ENCODE measurements at regions not wholly inside any gene's neighbourhood (a gene's known extent, or its start where the extent isn't known, plus 50 kb on each side); places are given as distances from the start of the nearest gene placed in this dataset.
"Not testable (repeated sequence)": the region's sequence is repeated elsewhere in the genome, so short reads cannot be mapped to it uniquely, and the experiment has no call there.

DNA sequence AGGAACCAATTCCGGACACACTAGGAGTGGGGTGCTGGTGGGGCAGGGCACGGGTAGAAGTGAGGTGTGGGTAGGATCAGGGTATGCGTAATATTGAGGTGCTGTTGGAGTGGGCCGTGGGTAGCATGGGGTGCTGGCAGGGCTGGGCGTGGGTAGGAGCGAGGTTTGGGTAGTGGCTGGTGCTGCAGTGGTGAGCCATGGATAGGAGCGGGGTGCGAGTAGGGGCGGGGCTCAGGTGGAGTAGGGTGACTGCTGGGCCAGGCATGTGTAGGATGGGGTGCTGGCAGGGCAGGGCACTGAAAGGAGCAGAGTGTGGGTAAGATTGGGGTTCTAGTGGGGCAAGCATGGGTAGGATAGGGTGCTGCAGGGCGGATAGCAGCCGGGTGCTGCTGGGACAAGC is 114.2 kb upstream of the DUSP22 start:
- TF ChIP-seq, protein P1, sequence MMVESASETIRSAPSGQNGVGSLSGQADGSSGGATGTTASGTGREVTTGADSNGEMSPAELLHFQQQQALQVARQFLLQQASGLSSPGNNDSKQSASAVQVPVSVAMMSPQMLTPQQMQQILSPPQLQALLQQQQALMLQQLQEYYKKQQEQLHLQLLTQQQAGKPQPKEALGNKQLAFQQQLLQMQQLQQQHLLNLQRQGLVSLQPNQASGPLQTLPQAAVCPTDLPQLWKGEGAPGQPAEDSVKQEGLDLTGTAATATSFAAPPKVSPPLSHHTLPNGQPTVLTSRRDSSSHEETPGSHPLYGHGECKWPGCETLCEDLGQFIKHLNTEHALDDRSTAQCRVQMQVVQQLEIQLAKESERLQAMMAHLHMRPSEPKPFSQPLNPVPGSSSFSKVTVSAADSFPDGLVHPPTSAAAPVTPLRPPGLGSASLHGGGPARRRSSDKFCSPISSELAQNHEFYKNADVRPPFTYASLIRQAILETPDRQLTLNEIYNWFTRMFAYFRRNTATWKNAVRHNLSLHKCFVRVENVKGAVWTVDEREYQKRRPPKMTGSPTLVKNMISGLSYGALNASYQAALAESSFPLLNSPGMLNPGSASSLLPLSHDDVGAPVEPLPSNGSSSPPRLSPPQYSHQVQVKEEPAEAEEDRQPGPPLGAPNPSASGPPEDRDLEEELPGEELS (CRISPR knock-in tag; IDR thresholded peaks at IDR 0.05), result no peak
- no peak for TF ChIP-seq GABPB1 (CRISPR knock-in tag; IDR thresholded peaks at IDR 0.05)
- TF ChIP-seq ZNF232 (CRISPR knock-in tag; IDR thresholded peaks at IDR 0.05), result no peak
- no peak for TF ChIP-seq HMGA2 (CRISPR knock-in tag; IDR thresholded peaks at IDR 0.05)
- TF ChIP-seq, protein P2, sequence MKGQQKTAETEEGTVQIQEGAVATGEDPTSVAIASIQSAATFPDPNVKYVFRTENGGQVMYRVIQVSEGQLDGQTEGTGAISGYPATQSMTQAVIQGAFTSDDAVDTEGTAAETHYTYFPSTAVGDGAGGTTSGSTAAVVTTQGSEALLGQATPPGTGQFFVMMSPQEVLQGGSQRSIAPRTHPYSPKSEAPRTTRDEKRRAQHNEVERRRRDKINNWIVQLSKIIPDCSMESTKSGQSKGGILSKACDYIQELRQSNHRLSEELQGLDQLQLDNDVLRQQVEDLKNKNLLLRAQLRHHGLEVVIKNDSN (CRISPR knock-in tag; IDR thresholded peaks at IDR 0.05), result no peak
- H3K9me3 Mint-ChIP-seq, result peaks cover 41% of the 10 kb centered on the region
- H3K4me3 Mint-ChIP-seq, result no peak overlapping the region
- no peak for ATAC-seq
- peaks cover 19% of the 10 kb centered on the region for H3K36me3 Mint-ChIP-seq
- ChIA-PET CTCF (interaction anchor here (0.6 kb wide), 1 partner anchor 16 kb away, joined by 3 read pairs; no protein-coding TSS in a partner anchor), POLR2A (no interaction called here)
- no peaks in the 10 kb centered on the region for H3K4me1 Mint-ChIP-seq
- no peak overlapping the region for H3K27ac Mint-ChIP-seq
- no peak for DNase-seq (ENCODE audit: low spot score)
- peaks cover 7% of the 10 kb centered on the region for H3K27me3 Mint-ChIP-seq (ENCODE audit: low read depth)

DNA sequence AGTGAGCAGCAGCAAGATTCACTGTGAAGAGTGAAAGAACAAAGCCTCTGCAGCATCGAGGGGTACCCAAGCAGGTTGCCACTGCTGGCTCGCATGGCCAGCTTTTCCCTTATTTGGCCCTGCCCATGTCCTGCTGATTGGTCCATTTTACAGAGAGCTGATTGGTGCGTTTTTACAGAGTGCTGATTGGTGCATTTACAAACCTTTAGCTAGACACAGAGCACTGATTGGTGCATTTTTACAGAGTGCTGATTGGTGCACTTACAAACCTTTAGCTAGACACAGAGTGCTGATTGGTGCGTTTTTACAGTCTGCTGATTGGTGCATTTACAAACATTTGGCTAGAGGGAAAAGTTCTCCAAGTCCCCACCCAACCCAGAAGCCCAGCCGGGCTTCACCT is 113.4 kb upstream of the DUSP22 start:
- H3K4me1 Mint-ChIP-seq; ATAC-seq; DNase-seq (ENCODE audit: low spot score); POLR2A ChIA-PET; H3K27me3 Mint-ChIP-seq (ENCODE audit: low read depth); CTCF ChIA-PET; H3K27ac Mint-ChIP-seq; H3K4me3 Mint-ChIP-seq: not testable (repeated sequence)
- H3K9me3 Mint-ChIP-seq, result peaks cover 34% of the 10 kb centered on the region
- H3K36me3 Mint-ChIP-seq, result peaks cover 19% of the 10 kb centered on the region

DNA sequence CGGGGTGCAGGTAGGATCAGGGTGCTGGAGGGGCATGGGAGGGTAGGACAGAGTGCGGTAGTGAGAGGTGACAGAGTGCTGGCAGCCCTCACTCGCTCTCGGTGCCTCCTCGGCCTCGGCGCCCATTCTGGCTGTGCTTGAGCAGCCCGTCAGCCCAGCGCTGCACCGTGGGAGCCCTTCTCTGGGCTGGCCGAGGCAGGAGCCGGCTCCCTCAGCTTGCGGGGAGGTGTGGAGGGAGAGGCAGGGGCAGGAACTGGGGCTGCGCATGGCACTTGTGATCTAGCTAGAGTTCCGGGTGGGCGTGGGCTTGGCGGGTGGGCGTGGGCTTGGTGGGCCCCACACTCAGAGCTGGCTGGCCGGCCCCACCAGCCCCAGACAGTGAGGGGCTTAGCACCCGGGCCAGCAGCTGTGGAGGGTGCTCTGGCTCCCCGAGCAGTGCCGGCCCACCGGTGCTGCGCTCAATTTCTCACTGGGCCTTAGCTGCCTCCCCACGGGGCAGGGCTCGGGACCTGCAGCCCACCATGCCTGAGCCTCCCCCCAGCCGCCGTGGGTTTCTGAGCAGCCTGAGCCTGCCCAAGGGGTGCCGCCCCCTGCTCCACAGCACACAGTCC is 112.8 kb upstream of the DUSP22 start:
- DNase-seq (ENCODE audit: low spot score), result no peak
- no peak overlapping the region for H3K27ac Mint-ChIP-seq
- ATAC-seq, result no peak
- H3K27me3 Mint-ChIP-seq (ENCODE audit: low read depth), result peaks cover 7% of the 10 kb centered on the region
- H3K9me3 Mint-ChIP-seq, result peaks cover 29% of the 10 kb centered on the region
- H3K4me1 Mint-ChIP-seq, result no peaks in the 10 kb centered on the region
- TF ChIP-seq, protein P3, sequence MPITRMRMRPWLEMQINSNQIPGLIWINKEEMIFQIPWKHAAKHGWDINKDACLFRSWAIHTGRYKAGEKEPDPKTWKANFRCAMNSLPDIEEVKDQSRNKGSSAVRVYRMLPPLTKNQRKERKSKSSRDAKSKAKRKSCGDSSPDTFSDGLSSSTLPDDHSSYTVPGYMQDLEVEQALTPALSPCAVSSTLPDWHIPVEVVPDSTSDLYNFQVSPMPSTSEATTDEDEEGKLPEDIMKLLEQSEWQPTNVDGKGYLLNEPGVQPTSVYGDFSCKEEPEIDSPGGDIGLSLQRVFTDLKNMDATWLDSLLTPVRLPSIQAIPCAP (CRISPR knock-in tag; IDR thresholded peaks at IDR 0.05), result no peak
- TF ChIP-seq, protein P4, sequence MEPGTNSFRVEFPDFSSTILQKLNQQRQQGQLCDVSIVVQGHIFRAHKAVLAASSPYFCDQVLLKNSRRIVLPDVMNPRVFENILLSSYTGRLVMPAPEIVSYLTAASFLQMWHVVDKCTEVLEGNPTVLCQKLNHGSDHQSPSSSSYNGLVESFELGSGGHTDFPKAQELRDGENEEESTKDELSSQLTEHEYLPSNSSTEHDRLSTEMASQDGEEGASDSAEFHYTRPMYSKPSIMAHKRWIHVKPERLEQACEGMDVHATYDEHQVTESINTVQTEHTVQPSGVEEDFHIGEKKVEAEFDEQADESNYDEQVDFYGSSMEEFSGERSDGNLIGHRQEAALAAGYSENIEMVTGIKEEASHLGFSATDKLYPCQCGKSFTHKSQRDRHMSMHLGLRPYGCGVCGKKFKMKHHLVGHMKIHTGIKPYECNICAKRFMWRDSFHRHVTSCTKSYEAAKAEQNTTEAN (CRISPR knock-in tag; IDR thresholded peaks at IDR 0.05), result no peak
- no peak for TF ChIP-seq ZNF219 (CRISPR knock-in tag; IDR thresholded peaks at IDR 0.05; ENCODE audit: borderline replicate concordance)
- no peak for TF ChIP-seq GRHL2 (CRISPR knock-in tag; IDR thresholded peaks at IDR 0.05; ENCODE audit: insufficient replicate concordance, severe bottlenecking)
- TF ChIP-seq NR2C2 (CRISPR knock-in tag; IDR thresholded peaks at IDR 0.05), result no peak
- TF ChIP-seq, protein P5, sequence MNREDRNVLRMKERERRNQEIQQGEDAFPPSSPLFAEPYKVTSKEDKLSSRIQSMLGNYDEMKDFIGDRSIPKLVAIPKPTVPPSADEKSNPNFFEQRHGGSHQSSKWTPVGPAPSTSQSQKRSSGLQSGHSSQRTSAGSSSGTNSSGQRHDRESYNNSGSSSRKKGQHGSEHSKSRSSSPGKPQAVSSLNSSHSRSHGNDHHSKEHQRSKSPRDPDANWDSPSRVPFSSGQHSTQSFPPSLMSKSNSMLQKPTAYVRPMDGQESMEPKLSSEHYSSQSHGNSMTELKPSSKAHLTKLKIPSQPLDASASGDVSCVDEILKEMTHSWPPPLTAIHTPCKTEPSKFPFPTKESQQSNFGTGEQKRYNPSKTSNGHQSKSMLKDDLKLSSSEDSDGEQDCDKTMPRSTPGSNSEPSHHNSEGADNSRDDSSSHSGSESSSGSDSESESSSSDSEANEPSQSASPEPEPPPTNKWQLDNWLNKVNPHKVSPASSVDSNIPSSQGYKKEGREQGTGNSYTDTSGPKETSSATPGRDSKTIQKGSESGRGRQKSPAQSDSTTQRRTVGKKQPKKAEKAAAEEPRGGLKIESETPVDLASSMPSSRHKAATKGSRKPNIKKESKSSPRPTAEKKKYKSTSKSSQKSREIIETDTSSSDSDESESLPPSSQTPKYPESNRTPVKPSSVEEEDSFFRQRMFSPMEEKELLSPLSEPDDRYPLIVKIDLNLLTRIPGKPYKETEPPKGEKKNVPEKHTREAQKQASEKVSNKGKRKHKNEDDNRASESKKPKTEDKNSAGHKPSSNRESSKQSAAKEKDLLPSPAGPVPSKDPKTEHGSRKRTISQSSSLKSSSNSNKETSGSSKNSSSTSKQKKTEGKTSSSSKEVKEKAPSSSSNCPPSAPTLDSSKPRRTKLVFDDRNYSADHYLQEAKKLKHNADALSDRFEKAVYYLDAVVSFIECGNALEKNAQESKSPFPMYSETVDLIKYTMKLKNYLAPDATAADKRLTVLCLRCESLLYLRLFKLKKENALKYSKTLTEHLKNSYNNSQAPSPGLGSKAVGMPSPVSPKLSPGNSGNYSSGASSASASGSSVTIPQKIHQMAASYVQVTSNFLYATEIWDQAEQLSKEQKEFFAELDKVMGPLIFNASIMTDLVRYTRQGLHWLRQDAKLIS (CRISPR knock-in tag; IDR thresholded peaks at IDR 0.05; ENCODE audit: borderline replicate concordance), result no peak
- H3K4me3 Mint-ChIP-seq, result no peak overlapping the region
- H3K36me3 Mint-ChIP-seq, result peaks cover 19% of the 10 kb centered on the region
- CTCF ChIA-PET, result interaction anchor here (1.5 kb wide), 1 partner anchor 9 kb away, joined by 4 read pairs; no protein-coding TSS in a partner anchor
- POLR2A ChIA-PET, result no interaction called here

DNA sequence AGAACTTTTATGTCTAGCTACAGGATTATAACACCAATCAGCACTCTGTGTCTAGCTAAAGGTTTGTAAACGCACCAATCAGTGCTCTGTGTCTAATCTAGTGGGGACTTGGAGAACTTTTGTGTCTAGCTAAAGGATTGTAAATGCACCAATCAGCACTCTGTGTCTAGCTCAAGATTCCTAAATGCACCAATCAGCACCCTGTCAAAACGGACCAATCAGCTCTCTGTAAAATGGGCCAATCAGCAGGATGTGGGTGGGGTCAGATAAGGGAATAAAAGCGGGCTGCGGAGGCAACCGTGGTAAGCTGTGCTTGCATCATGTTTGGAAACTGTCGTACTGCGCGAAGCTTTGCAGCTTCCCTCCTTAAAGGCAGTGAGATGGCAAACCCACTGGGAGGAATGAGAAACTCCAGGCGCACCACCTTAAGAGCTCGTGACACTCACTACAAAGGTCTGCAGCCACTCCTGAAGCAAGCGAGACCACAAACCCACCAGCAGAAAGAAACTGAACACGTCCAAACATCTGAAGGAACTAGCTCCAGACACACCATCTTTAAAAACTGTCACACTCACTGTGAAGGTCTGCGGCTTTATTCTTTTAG is 112.1 kb upstream of the DUSP22 start:
- ATAC-seq; DNase-seq (ENCODE audit: low spot score); H3K4me1 Mint-ChIP-seq; H3K27me3 Mint-ChIP-seq (ENCODE audit: low read depth); POLR2A ChIA-PET; H3K4me3 Mint-ChIP-seq; H3K27ac Mint-ChIP-seq: not testable (repeated sequence)
- CTCF ChIA-PET, result interaction anchor here (1.5 kb wide), 1 partner anchor 8 kb away, joined by 4 read pairs; no protein-coding TSS in a partner anchor
- peaks cover 19% of the 10 kb centered on the region for H3K36me3 Mint-ChIP-seq
- peaks cover 23% of the 10 kb centered on the region for H3K9me3 Mint-ChIP-seq
